ENCODE measurements at regions not wholly inside any gene's neighbourhood (a gene's known extent, or its start where the extent isn't known, plus 50 kb on each side); places are given as distances from the start of the nearest gene placed in this dataset.

GRCh38 chr1:17877316-17877715 is 122.2 kb downstream of the ACTL8 start:
- no peak for DNase-seq (ENCODE audit: low spot score)

- no peak for DNase-seq (ENCODE audit: low spot score)
These were observed 122.8 kb downstream of the ACTL8 start for GRCh38 chr1:17877896-17878295.

- no peak for DNase-seq (ENCODE audit: low spot score)
These were observed 123.7 kb downstream of the ACTL8 start for GRCh38 chr1:17878837-17879236.

GRCh38 chr1:17880449-17880848 is 125.3 kb downstream of the ACTL8 start:
- no peak for DNase-seq (ENCODE audit: low spot score)

GRCh38 chr1:17881761-17882160 is 126.6 kb downstream of the ACTL8 start:
- DNase-seq (ENCODE audit: low spot score): no peak

GRCh38 chr1:17883136-17883535 is 128.0 kb downstream of the ACTL8 start:
- DNase-seq (ENCODE audit: low spot score): no peak

GRCh38 chr1:17883662-17884395 is 128.7 kb downstream of the ACTL8 start:
- DNase-seq (ENCODE audit: low spot score): no peak

GRCh38 chr1:17885663-17886320 is 130.7 kb downstream of the ACTL8 start:
- DNase-seq (ENCODE audit: low spot score): no peak

- DNase-seq (ENCODE audit: low spot score): no peak
These were observed 131.3 kb downstream of the ACTL8 start for GRCh38 chr1:17886386-17886785.

- no peak for DNase-seq (ENCODE audit: low spot score)
These were observed 131.8 kb downstream of the ACTL8 start for GRCh38 chr1:17886838-17887441.

GRCh38 chr1:17887661-17888371 is 132.7 kb downstream of the ACTL8 start:
- no peak for DNase-seq (ENCODE audit: low spot score)

- DNase-seq (ENCODE audit: low spot score): no peak
These were observed 135.1 kb downstream of the ACTL8 start for GRCh38 chr1:17890056-17890814.

- no peak for DNase-seq (ENCODE audit: low spot score)
These were observed 135.7 kb downstream of the ACTL8 start for GRCh38 chr1:17890815-17891191.

GRCh38 chr1:17891205-17892110 is 136.3 kb downstream of the ACTL8 start:
- DNase-seq (ENCODE audit: low spot score): no peak

- no peak for DNase-seq (ENCODE audit: low spot score)
These were observed 137.1 kb downstream of the ACTL8 start for GRCh38 chr1:17892225-17892624.

GRCh38 chr1:17892851-17893250 is 137.7 kb downstream of the ACTL8 start:
- DNase-seq (ENCODE audit: low spot score): no peak

- no peak for DNase-seq (ENCODE audit: low spot score)
These were observed 138.9 kb downstream of the ACTL8 start for GRCh38 chr1:17893891-17894631.

- no peak for DNase-seq (ENCODE audit: low spot score)
These were observed 140.3 kb downstream of the ACTL8 start for GRCh38 chr1:17895401-17895800.

- DNase-seq (ENCODE audit: low spot score): no peak
These were observed 140.9 kb downstream of the ACTL8 start for GRCh38 chr1:17895986-17896385.

- no peak for DNase-seq (ENCODE audit: low spot score)
These were observed 148.3 kb downstream of the ACTL8 start for GRCh38 chr1:17903386-17903785.

All from COLO829 (cell line).